SIG-M5 treated with dmso at 0.1 percent for 504 hours (cell line): ENCODE measurements at regions not wholly inside any gene's neighbourhood (a gene's known extent, or its start where the extent isn't known, plus 50 kb on each side); places are given as distances from the start of the nearest gene placed in this dataset.
"Not testable (repeated sequence)": the region's sequence is repeated elsewhere in the genome, so short reads cannot be mapped to it uniquely, and the experiment has no call there.

Experiments used
- DNase-seq: peaks from one replicate; lab custom pipeline; 2025; ENCODE audit not compliant: unreplicated experiment; lab: John Stamatoyannopoulos, UW

DNA sequence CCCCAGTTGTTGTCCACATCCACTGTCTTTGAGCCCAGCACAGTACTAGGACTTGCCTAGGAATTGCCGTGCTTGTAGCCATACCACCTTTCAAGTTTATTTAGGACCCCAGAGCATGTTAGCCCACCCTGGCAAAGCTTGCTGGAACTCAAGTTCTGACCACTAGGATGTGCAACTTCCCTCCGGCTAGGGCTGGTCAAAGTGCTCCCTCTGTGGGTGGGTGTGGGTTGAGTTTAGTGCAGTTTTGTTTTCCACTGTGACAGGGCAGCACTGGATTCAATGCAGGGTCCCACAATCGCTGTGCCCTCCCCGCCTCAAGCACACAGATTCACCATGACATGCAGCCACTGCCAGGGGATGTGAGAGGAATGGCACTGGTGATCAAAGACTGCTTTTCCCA, 96.0 kb downstream of the RASGEF1B start:
- no peak for DNase-seq

DNA sequence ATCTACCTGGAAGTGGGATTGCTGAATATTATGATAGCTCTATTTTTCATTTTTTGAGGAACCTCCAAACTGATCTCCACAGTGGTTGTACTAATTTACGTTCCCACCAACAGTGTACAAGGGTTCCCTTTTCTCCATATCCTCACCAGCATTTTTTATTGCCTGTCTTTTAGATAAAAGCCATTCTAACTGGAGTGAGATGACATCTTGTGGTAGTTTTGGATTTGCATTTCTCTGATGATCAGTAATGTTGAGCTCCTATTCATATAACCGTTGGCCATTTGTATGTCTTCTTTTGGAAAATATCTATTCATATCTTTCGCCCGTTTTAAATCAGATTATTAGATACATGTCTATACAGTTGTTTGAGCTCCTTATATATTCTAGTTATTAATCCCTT, 101.8 kb downstream of the RASGEF1B start:
- no peak for DNase-seq

DNA sequence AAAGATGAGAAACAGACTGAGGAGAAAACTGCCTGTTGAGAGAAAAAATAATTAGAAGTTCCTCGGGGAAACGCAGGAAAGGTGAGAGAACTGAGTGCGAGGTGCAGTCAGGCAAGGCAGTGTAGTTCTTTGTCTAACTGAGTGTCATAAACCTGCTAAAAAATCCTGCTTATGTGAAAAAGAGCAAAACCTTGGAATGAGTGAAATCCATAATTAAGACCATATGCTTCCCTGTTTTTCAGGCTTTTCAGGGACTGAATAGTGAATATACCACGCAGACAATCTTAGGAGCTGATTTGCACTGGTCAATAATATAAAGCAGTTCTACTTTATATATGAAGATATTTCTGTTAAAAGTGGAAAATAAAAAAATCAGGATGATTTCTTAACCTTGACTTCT, 104.9 kb downstream of the RASGEF1B start:
- no peak for DNase-seq

DNA sequence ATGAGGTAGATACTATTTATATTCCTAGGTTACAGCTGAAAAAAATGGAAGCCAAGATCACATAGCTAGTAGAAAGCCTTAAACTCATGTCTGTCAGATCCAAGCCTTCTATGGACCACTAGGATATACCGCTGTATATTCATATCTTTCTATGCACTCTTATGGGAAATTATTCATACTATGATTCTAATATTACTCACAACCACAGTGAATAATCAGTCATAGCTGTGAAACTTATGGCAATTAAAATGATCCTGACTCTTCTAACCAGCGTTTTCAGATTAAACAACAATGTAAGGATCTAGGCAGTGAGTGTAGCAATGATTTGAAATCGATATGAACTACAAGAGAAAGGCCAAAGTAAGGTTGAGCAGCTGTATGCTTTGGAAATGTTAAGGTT, 111.0 kb downstream of the RASGEF1B start:
- no peak for DNase-seq

DNA sequence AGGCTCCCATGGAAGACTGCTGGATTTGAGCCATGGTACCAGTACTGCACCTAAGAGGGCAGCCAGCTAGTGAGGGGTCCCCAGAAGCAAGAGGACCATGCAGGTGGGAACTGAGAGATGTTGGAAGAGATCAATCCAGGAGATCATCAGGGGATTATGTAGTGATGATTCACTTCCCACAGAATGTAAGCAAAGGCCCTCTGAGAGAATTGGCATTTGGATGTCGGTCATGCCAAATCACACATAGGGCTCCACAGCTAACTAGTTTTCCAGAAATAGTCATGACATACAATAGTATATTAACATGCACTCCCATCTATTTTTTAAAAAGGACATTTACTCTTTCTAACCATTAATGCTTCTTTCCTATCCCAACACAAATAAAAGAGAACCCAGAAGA, 112.5 kb downstream of the RASGEF1B start:
- DNase-seq = no peak

DNA sequence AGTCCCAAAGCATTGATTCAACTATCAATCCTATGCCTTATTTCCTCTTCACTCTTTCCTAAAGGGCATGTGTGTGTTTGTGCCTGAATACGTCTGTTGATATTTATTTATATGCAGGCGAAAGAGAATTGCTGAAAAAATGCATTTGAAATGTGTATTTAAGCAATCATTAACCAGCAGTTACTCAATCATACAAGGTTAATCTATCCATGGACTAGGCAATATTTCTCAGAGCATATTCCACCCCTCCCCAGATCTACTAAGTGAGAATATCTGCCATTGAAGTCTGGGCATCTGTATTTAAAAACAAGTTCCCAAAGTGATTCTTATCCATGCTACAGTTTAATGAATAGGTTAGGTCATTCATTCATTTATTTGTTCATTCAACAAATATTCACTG, 113.6 kb downstream of the RASGEF1B start:
- DNase-seq = no peak

DNA sequence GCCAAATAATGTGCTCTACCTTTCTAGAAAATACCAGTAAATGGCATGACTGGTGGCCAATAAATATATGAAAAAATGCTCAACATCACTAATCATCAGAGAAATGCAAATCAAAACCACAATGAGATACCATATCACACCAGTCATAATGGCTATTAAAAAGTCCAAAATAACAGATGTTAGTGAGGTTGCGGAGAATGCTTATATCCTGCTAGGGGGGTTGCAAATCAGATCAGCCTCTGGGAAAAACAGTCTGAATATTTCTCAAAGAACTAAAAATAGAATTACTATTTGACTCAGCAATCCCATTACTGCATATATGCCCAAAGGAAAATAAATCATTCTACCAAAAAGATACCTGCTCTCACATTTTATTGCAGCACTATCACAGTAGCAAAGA, 115.1 kb downstream of the RASGEF1B start:
- no peak for DNase-seq

DNA sequence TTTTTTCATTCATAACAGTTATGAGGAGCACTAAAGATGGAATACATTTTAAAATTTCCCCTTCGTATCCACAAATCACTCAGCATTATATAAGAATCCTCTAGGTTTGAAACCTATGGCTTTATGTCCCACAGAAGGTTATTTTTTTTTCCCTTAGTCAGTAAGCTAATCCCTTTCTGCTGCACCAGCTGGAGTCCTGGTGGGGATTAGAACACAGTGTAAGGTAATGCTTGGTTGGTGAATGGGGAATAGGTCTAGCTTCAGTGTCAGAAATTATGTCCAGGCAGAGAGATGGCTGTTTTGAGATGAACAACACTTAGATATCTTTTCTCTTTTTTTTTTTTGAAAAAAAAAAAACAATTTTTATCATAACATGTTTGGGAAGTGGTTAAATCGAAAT, 116.6 kb downstream of the RASGEF1B start:
- no peak for DNase-seq

DNA sequence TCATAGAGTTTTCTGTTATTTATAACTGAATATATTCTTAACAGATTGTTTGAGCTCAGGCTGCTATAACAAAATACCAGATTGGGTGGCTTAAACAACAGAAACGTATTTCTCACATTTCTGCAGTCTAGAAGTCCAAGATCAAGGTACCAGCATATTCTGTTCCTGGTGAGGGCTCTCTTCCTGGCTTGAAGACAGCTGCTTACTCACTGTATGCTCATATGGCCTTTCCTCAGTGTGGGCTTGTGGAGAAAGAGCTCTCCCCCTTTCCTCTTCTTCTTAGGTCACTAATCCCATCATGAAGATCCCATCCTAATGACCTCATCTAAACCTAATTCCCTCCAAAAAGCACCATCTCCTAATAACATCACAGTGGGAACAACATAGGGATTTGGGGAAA, 117.8 kb downstream of the RASGEF1B start:
- DNase-seq = no peak

DNA sequence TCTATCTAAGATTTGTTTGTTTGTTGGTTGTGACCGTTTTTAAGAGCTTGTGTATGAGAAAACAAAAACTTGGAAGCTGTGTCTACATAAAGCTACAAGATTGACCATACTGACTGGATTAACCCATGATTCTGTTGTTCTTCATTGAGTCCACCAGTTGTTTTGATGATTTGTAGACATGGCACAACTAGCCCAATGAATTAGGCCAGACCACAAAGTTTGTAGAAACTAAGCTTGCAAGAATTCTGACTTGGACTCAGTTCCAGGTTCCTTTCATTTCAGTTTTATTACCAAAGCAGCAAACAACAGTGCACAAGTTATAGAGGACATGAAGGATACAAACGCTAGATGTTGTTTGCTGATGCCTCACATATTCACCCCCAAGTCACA, 119.3 kb downstream of the RASGEF1B start:
- DNase-seq = no peak

DNA sequence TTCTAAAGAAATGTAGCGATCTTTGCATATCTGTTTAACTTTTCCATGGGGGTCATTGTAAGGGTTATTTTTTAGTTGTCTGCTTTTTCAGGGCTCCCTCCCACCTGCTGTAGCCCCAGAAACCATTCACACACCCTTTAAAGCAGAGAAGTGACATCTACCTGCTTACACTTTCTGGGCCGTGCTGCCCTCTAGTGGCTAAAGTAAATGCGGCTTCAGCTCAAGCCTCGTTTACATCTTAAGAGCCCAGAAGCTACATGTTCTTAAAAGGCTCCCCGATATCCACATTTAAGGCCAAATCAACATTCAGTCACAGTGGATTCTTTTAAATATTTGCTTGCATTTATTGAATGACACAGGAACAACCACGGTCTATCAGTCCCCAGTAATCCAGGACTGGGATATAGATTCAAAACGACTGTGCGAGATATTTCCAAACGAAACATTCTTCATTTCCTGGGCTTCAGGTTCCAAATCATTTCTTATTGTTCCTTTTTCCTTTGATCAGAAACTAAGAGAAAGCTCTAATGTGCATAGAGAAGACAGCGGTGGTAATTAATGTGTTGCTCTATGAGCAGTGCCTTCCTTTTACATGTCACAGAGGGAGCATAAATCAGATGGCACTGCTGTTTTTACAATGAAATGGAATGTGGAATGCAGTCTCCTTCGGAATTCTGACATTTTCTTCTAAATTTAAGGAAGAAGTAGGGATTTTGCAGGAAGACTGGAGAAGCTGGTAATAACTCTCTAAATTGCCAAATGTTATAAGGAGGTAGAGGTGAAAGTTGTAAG, 119.9 kb downstream of the RASGEF1B start:
- DNase-seq = peak; percentile 27

DNA sequence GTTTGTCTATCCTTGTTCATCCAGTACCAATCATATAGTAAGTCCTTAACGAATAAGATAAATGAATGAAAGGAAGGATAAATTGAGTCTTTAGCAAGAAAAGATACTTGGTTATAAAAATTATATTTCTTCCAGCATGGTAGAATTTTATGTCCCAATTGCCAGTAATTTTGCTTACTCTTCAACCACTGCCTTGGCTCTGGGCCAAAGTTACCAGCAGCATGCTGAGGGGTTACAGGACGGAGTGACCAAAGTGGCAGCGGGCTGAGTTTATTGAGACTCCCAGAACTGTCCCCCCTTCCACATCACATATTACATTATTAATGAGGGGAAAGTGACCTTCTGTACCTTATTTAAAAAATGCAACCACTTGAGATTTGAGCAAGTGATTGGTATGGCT, 121.7 kb downstream of the RASGEF1B start:
- no peak for DNase-seq

DNA sequence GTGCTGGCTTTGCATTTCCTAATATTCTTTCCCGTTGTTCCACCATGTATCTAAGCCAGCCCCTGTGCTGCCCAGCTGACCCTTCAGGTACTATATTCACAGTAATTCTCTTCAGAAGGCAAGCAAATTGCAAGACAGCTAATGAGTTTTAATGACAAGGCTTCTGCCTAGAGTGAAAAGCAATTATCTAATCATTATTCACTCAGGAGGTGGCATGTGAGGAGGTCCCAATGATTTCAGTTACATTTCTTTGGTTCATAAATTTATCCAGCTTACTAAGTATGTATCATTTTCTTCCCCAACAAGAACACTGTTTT, 123.0 kb downstream of the RASGEF1B start:
- no peak for DNase-seq

DNA sequence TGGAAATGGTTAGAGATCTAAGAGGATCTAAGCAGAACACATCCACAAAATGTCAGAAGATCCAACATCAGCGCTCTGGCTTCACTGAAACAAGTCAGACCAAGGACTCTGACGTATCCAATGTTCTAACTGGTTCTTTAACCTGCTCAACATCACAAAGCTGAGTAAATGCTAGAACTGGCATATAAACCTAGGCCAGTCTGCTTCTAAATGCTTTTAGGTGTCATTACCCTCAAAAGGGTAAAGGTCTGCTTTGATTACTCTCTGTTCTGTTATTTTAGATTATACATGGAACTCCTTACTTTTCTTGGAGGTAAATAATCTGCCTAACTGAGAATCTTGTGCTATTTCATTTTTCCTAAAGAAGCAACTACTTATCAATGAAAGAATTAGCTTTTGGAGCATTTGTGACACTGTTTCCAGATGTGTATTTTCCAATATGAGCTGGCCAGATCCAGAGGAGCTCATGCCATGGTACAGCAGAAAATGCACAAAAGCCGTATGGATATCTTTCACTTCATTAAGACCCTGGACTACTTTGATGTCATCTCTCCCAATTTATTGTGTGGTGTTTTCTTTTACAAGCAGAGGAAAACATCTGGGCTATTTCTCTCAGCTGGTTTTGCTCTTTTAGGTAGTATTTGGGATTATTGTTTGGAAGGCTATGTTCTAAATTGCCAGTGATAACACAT, 123.5 kb downstream of the RASGEF1B start:
- DNase-seq = no peak

DNA sequence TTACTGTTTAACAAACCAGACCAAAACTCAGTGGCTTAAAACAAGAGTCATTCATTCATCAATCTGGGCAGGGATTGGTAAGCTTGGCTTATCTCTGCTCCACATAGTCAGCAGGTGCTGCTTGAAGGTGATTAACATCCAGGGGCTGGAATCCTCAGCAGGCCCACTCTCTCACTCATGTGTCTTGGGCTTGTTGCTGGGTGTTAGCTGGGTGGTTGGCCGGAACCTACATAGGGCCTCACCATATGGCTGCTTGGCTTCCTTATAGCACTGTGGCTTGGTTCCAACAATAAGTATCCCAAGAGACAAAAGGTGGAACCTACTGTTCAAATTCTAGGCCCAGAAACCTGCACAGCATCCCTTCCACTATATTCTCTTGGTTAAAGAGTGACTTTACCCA, 125.0 kb downstream of the RASGEF1B start:
- no peak for DNase-seq

DNA sequence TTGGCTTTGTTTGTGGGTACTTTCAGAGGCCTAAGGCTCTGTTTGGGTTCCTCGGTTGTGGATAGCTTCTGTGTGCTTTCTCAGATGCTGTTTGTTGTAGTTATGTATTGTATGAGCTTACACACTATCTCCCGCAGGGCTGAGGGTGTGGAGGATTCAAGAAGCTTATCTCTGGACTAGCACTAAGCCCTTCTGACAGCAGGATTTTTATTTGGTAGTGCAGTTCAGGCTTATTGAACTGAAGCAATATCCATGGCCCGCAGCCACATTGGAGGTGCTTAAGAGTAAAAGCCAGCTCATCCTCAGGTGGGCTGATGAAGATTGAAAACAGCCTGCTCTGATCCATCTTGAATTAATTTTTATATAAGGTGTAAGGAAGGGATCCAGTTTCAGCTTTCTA, 128.2 kb downstream of the RASGEF1B start:
- no peak for DNase-seq

DNA sequence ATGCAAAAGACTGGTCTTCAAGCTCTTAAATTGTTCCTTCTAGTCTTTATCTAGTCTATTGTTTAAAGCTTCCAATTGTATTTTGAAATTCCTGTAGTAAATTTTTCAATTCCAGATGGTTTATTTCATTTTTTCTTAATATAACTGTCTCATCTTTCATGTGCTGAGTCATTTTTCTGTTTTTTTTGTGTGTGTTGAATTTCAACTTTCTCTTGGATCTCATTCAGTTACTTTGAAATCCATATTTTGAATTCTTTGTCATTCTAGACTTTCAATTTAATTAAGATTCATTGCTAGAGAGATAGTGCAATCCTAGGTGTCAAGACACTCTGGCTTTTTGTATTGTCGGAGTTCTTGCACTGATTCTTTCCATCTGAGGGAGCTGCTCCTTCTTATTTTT, 128.0 kb upstream of the PRKG2 start:
- no peak for DNase-seq

DNA sequence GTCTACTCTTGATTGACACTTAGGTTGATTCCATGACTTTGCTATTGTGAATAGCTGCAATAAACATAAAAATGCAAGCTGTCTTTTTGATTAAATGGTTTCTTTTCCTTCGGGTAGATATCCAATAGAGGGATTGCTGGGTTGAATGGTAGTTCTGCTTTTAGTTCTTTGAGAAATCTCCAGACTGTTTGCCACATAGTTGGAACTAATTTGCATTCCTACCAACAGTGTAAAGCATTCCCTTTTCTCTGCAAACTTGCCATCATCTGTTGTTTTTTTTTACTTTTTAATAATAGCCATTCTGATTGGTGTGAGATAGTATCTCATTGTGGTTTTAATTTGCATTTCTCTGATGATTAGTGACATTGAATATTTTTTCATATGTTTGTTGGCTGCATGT, 122.2 kb upstream of the PRKG2 start:
- no peak for DNase-seq

DNA sequence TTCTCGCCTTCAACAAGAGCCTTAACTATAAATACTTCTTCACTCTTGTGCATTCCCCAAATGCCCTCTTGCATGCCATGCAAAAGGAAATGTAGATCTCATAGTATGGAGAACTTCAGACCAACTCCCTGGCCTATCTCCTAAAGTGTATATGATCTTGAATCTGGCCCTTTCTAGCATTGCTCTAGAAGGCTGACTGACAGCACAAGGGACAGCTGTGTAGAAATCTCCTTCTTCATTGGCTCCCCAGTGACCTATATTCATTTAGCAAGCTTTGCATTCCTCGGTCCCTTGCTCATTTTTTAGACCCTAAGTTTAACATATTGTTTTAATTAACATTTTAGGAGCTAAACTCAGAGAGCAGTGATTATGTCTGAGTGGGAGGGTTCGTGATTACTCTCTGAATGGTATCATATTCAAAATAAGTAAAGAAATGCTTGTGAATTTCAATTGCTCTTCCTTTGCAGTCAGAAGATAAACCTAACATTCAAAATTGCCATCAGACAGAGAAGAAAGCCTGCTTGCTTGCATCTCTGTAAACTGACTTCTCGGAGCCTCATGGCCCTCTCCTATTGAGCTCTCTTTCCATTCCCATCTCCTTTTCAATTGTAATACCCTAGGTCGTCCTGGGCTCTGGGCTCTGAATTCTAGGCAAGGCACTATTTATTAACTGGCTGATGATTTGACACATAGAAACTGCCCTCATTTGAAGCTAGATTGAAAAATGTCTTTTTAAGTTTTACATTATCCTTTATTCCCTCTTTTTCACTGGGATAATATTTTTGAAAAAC, 120.3 kb upstream of the PRKG2 start:
- no peak for DNase-seq

DNA sequence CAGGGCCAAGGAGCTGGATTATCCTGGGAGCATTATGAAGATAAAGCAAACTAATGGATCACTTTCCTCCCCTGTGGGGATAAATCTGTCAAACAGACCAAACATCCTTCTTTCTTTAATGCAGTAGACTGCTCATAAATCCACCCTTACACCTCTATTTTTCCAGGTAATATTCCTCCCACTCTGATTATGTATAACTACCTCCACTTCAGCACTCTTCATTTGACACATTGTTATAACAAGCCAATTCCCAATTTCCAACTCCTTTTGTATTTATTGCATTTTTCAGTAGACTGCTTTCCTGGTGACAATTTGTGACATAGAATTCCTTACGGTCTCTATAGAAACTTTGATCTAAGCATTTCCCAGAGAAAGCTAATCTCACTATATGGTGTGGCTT, 115.0 kb upstream of the PRKG2 start:
- no peak for DNase-seq

DNA sequence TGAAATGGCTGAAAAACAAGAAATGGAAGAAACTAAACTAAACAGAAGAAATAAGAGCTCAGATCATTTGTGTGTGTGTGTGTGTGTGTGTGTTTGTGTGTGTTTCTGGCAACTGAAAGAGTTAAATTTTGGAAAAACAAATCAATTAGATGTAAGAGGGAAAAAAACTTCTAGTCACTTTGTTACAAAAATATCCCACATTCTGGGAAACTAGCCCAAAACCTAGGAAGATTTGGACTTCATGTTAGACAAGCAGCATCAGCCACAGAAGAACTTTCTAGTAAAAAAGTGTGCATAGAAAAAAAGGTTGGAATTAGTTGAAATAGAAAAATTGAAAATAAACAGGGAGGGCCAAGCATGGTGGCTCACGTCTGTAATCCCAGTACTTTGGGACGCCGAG, 111.6 kb upstream of the PRKG2 start:
- no peak for DNase-seq

DNA sequence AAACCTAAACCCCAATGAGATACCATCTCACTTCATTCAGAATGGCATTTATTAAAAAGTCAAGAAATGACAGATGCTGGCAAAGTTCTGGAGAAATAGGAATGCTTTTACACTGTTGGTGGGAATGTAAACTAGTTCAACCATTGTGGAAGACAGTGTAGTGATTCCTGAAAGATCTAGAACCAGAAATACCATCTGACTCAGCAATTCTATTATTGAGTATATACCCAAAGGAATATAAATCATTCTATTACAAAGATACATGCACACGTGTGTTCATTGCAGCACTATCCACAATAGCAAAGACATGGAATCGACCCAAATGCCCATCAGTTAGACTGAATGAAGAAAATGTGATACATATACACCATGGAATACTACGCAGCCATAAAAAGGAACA, 109.6 kb upstream of the PRKG2 start:
- DNase-seq = not testable (repeated sequence)
